Astrocyte (in vitro differentiated cells and primary cell): ENCODE measurements at regions not wholly inside any gene's neighbourhood (a gene's known extent, or its start where the extent isn't known, plus 50 kb on each side); places are given as distances from the start of the nearest gene placed in this dataset.

Experiments
- CTCF ChIP-seq: IDR thresholded peaks from 2 replicates; pipeline ENCODE4 v1.5.1; 2011; ENCODE audit warnings: low read depth, mild to moderate bottlenecking, inconsistent platforms, low read length, moderate library complexity; ENCODE audit not compliant: insufficient read depth
- EZH2 ChIP-seq: IDR thresholded peaks from 2 replicates; pipeline ENCODE4 v1.6.1; 2012; ENCODE audit warnings: mild to moderate bottlenecking, low read length, inconsistent platforms; ENCODE audit not compliant: insufficient read depth

- TF ChIP-seq CTCF (no peak), EZH2 (no peak)
These were observed 198.5 kb downstream of the SP3 start for GRCh38 chr2:173766537-173767289.
